B cell (primary cell): ENCODE measurements at regions not wholly inside any gene's neighbourhood (a gene's known extent, or its start where the extent isn't known, plus 50 kb on each side); places are given as distances from the start of the nearest gene placed in this dataset.

Experiments
- ATAC-seq: fragments of 200-7000 bp; cut with Tn5 transposase; one replicate; pipeline ENCODE4 v1.10.0; 2021; ENCODE audit warnings: low read depth, mild to moderate bottlenecking, moderate number of reproducible peaks, moderate library complexity
- CTCF ChIA-PET: fragments of 350-600 bp; sonication (Branson Sonifier 250); formaldehyde crosslinking; loops from one replicate; lab custom pipeline; 2021; ENCODE audit warnings: antibody characterized with exemption, inconsistent platforms; lab: Charles Lee
- POLR2A ChIA-PET: fragments of 350-600 bp; sonication (Branson Sonifier 250); formaldehyde crosslinking; loops from one replicate; lab custom pipeline; 2021; ENCODE audit warnings: antibody characterized with exemption; lab: Charles Lee
- DNase-seq: peaks from one replicate; pipeline ENCODE4 v3.0.0; 2013
- H2AFZ ChIP-seq: 2 replicates; pipeline ENCODE4 v1.6.1; 2012; ENCODE audit warnings: mild to moderate bottlenecking, low read depth, low read length; ENCODE audit not compliant: insufficient read depth, poor library complexity, severe bottlenecking
- H3K27ac ChIP-seq, 2 donors: 1 replicate in 1 of 2; 2 replicates in 1 of 2; pipeline ENCODE4 v1.5.1; 2012 to 2013; ENCODE audit warnings: low read length in 2 of 2, mild to moderate bottlenecking in 2 of 2, moderate library complexity in 1 of 2
- H3K27me3 ChIP-seq, 4 experiments: fragments of 200-600 bp in 1 of 4; sonication (generic) in 1 of 4; replicated peaks in 1 of 4; 1 replicate in 2 of 4; 2 replicates in 2 of 4; pipeline versions ENCODE4 v1.6.1 to v1.7.0; 2013 to 2016; ENCODE audit warnings: low read length in 3 of 4, mild to moderate bottlenecking in 2 of 4, mixed read lengths in 1 of 4, moderate library complexity in 1 of 4; ENCODE audit not compliant: insufficient read depth in 4 of 4, control insufficient read depth in 3 of 4; ENCODE audit errors: control extremely low read depth in 1 of 4
- H3K36me3 ChIP-seq, 2 experiments: replicated peaks in 1 of 2; 1 replicate in 1 of 2; 2 replicates in 1 of 2; pipeline versions ENCODE4 v1.6.1 to v1.7.1; 2013; ENCODE audit warnings: low read length in 1 of 2; ENCODE audit not compliant: insufficient read depth in 2 of 2, control insufficient read depth in 1 of 2; ENCODE audit errors: control extremely low read depth in 1 of 2, extremely low read depth in 1 of 2
- H3K4me1 ChIP-seq, 2 donors: fragments of 200-600 bp in 1 of 2; sonication (generic) in 1 of 2; 1 replicate in 1 of 2; 2 replicates in 1 of 2; pipeline versions ENCODE4 v1.5.1 to v1.6.1; 2013 to 2017; ENCODE audit warnings: low read length in 2 of 2; ENCODE audit not compliant: control insufficient read depth in 2 of 2, insufficient read depth in 2 of 2
- H3K4me2 ChIP-seq: replicated peaks from 2 replicates; pipeline ENCODE3; 2012; ENCODE audit warnings: mild to moderate bottlenecking, low read depth, low read length; ENCODE audit not compliant: poor library complexity, severe bottlenecking
- H3K4me3 ChIP-seq, 5 experiments: fragments of 200-600 bp in 1 of 5; sonication (generic) in 1 of 5; 1 replicate in 3 of 5; 2 replicates in 2 of 5; pipeline versions ENCODE4 v1.5.1 to v1.7.0; 2011 to 2016; ENCODE audit warnings: low read length in 4 of 5, mild to moderate bottlenecking in 4 of 5, low read depth in 2 of 5, control low read depth in 1 of 5, moderate library complexity in 1 of 5; ENCODE audit not compliant: insufficient read depth in 1 of 5; ENCODE audit errors: control extremely low read depth in 1 of 5, extremely low read depth in 1 of 5
- H3K79me2 ChIP-seq: fragments of 200-600 bp; sonication (generic); one replicate; pipeline ENCODE4 v1.6.0; 2016; ENCODE audit warnings: low read length; ENCODE audit not compliant: control insufficient read depth, insufficient read depth
- H3K9ac ChIP-seq: fragments of 200-600 bp; sonication (generic); 2 replicates; pipeline ENCODE4 v1.6.1; 2017; ENCODE audit warnings: mild to moderate bottlenecking, low read length, moderate library complexity
- H3K9me3 ChIP-seq, 3 donors: one replicate each; pipeline versions ENCODE4 v1.6.1 to v1.7.1; 2013; ENCODE audit warnings: low read length in 2 of 3; ENCODE audit not compliant: control insufficient read depth in 2 of 3, insufficient read depth in 1 of 3; ENCODE audit errors: control extremely low read depth in 1 of 3
- H4K20me1 ChIP-seq: 2 replicates; pipeline ENCODE4 v1.6.0; 2012; ENCODE audit warnings: mild to moderate bottlenecking, low read length; ENCODE audit not compliant: insufficient read depth, control insufficient read depth, poor library complexity, severe bottlenecking
- H3K27ac Mint-ChIP-seq: one replicate; pipeline ENCODE4 v1.8.0; 2021; ENCODE audit warnings: mixed read lengths
- H3K27me3 Mint-ChIP-seq: one replicate; pipeline ENCODE4 v1.8.0; 2021; ENCODE audit warnings: mixed read lengths
- H3K4me1 Mint-ChIP-seq: one replicate; pipeline ENCODE4 v1.8.0; 2021; ENCODE audit warnings: mixed read lengths
- H3K4me3 Mint-ChIP-seq: one replicate; pipeline ENCODE4 v1.8.0; 2021; ENCODE audit warnings: mixed read lengths
- H3K9me3 Mint-ChIP-seq: one replicate; pipeline ENCODE4 v1.8.0; 2022; ENCODE audit warnings: mixed read lengths; ENCODE audit not compliant: insufficient read depth
- EZH2 ChIP-seq: IDR thresholded peaks from 2 replicates; pipeline ENCODE4 v1.6.1; 2012; ENCODE audit warnings: borderline replicate concordance, low read depth, mild to moderate bottlenecking, moderate library complexity, low read length; ENCODE audit not compliant: insufficient read depth, poor library complexity, severe bottlenecking
- WGBS: methylation state at CpG from one replicate; pipeline ENCODE4 v1.1.5; 2013; ENCODE audit warnings: missing lambda C conversion rate; ENCODE audit not compliant: insufficient coverage; 5-methylcytosine and 5-hydroxymethylcytosine counted together
- intact Hi-C: fragments of 100-400 bp; cut with micrococcal nuclease; formaldehyde crosslinking; loops from one replicate; pipeline ENCODE4 v1.10.0; 2022
- TF ChIP-seq, protein P1 (sequence below): fragments of 200-600 bp; IDR thresholded peaks from one replicate; pipeline ENCODE4 v1.8.0; 2022; ENCODE audit warnings: antibody characterized with exemption, mild to moderate bottlenecking

DNA sequence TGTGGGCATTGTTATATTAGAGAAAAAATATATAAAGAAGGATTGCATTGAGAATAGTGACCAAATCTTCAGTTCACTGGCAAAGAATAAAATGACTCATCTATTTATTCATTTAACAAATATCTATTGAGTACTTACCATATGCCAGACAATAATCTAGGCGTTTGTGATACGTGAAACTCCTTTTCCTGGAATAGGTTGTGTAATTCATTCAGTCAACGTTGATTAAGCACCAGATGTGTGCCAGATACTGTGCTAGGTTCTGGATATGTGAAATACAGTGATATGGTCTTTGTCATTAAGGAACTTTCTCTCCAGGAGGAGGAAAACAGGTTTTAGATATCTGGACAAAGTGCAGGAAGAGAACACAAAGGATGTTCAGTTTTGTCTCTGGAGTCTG, 344.5 kb downstream of the RWDD3 start:
- Histone ChIP-seq H3K4me3 (no peak overlapping the region), H3K4me1 (no peaks in the 10 kb centered on the region), H3K4me2 (no peak overlapping the region), H3K27me3 (no peaks in the 10 kb centered on the region), H3K36me3 (no peaks in the 10 kb centered on the region), H2AFZ (no peak overlapping the region), H4K20me1 (no peaks in the 10 kb centered on the region), H3K9me3 (no peaks in the 10 kb centered on the region), H3K79me2 (no peaks in the 10 kb centered on the region), H3K9ac (no peak overlapping the region), H3K27ac (no peak overlapping the region)
- Mint-ChIP-seq H3K4me3 (no peak overlapping the region), H3K27me3 (no peaks in the 10 kb centered on the region), H3K9me3 (peaks cover 2% of the 10 kb centered on the region), H3K27ac (no peak overlapping the region), H3K4me1 (no peaks in the 10 kb centered on the region)
- POLR2A ChIA-PET, result no interaction called here
- DNase-seq (no peak), ATAC-seq (no peak)
- WGBS, result 25% methylated on average over 1 of the region's 3 CpGs
- intact Hi-C loops, result no loop called here
- CTCF ChIA-PET, result no interaction called here
- TF ChIP-seq EZH2, result no peak
- TF ChIP-seq, protein P1, sequence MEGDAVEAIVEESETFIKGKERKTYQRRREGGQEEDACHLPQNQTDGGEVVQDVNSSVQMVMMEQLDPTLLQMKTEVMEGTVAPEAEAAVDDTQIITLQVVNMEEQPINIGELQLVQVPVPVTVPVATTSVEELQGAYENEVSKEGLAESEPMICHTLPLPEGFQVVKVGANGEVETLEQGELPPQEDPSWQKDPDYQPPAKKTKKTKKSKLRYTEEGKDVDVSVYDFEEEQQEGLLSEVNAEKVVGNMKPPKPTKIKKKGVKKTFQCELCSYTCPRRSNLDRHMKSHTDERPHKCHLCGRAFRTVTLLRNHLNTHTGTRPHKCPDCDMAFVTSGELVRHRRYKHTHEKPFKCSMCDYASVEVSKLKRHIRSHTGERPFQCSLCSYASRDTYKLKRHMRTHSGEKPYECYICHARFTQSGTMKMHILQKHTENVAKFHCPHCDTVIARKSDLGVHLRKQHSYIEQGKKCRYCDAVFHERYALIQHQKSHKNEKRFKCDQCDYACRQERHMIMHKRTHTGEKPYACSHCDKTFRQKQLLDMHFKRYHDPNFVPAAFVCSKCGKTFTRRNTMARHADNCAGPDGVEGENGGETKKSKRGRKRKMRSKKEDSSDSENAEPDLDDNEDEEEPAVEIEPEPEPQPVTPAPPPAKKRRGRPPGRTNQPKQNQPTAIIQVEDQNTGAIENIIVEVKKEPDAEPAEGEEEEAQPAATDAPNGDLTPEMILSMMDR, result no peak

DNA sequence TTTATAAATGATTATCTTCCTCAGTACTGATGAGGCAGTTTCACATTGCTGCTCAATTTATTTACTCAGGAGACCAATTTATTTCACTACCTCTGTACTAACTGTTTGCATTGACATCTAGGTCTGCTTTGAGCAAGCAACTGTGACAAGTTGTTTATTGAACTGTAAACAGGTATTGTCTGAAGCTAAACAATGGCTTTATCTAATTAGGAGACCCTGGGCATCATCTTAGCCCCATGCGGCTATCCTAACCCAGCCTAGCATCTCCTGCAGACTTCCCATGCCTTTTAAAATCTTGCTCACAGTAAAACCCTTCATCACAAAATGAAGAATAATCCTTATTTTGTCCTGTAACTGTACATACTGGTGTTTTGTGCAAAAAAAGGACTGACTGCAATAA, 348.2 kb downstream of the RWDD3 start:
- no peak overlapping the region for H3K27ac Mint-ChIP-seq
- no peaks in the 10 kb centered on the region for H3K9me3 ChIP-seq
- H3K27me3 ChIP-seq, result no peaks in the 10 kb centered on the region
- no peaks in the 10 kb centered on the region for H4K20me1 ChIP-seq
- no peak overlapping the region for H3K4me3 Mint-ChIP-seq
- no peak overlapping the region for H3K4me3 ChIP-seq
- H2AFZ ChIP-seq, result no peak overlapping the region
- peaks cover 2% of the 10 kb centered on the region for H3K9me3 Mint-ChIP-seq
- no peak overlapping the region for H3K9ac ChIP-seq
- H3K79me2 ChIP-seq, result no peaks in the 10 kb centered on the region
- intact Hi-C loops, result no loop called here
- WGBS, result 100% methylated on average over 1 of the region's 1 CpG
- no peaks in the 10 kb centered on the region for H3K4me1 ChIP-seq
- no peak for DNase-seq
- no peaks in the 10 kb centered on the region for H3K4me1 Mint-ChIP-seq
- no peak overlapping the region for H3K4me2 ChIP-seq
- ATAC-seq, result no peak
- CTCF ChIA-PET, result no interaction called here
- no peak overlapping the region for H3K27ac ChIP-seq
- H3K36me3 ChIP-seq, result no peaks in the 10 kb centered on the region
- no peak for TF ChIP-seq EZH2
- TF ChIP-seq, protein P1, result no peak
- no peaks in the 10 kb centered on the region for H3K27me3 Mint-ChIP-seq
- POLR2A ChIA-PET, result no interaction called here
